ENCODE measurements at regions not wholly inside any gene's neighbourhood (a gene's known extent, or its start where the extent isn't known, plus 50 kb on each side); places are given as distances from the start of the nearest gene placed in this dataset.

DNA sequence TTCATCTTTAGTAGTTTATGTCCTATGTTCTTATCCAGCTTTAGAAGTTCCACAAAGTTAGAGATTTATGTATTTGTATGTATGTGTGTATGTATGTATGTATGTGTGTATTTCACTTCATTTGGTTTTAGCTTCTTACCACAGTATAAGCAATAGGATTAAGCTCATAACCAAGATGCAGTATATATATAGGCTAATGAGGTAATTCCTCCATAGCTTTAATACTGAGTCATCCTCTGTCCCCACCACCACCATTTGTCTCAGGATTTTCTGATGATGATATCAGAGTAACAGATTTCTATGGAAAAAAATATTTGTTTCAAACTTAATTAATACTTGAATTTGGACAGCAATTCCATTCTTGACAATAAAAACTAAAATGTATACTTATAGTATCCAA is 159.2 kb downstream of the SOX11 start:
- no peak for TF ChIP-seq CTCF (IDR thresholded peaks at IDR 0.05; ENCODE audit: low read depth, low read length)
- no peak for TF ChIP-seq MYC (IDR thresholded peaks at IDR 0.05; ENCODE audit: low read depth, low read length)
- TF ChIP-seq POLR2A (IDR thresholded peaks at IDR 0.05; ENCODE audit: extremely low read depth, insufficient read length) = no peak
